CMK (cell line): ENCODE measurements at regions not wholly inside any gene's neighbourhood (a gene's known extent, or its start where the extent isn't known, plus 50 kb on each side); places are given as distances from the start of the nearest gene placed in this dataset.

Experiments
- DNase-seq: peaks from one replicate; pipeline ENCODE4 v3.0.0-alpha.2; 2010; ENCODE audit warnings: low read depth

DNA sequence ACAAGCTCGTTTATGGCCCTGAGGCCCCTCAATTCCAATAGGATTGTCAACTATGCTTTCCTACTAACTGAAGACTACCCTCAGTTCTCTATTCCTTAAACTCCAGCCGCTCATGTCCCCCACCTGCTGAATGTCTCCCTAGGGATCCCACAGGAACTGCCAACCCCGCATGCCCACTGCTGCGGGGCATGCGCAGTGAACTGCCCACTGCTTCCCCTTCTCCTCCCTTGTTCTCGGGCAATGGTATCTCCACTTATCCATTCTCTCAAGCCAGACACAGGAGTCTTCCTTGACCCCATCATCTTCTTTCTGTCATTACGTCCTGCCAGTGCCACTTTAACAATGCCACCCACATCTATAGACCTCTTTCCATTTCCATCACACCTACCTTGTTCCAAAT is 90.0 kb downstream of the FGF18 start:
- no peak for DNase-seq

DNA sequence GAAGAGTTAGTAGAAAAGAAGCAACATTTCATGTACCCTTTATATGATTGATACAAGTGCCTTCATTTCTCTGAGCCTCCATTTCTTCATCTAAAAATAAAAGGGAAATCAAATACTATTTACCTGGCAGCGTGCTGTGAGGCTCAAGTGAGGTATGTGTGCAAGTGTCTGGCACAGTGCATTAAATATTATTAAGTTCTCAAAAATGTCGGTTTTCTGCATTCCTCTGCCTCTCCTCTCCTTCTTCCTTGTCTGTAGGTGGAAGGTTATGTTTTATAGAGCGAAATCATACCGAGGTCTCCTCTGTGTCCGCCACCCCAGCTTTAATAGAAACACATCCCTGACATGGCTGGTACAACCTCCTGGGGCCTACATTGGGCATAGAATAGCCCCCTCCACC is 93.0 kb downstream of the FGF18 start:
- no peak for DNase-seq

DNA sequence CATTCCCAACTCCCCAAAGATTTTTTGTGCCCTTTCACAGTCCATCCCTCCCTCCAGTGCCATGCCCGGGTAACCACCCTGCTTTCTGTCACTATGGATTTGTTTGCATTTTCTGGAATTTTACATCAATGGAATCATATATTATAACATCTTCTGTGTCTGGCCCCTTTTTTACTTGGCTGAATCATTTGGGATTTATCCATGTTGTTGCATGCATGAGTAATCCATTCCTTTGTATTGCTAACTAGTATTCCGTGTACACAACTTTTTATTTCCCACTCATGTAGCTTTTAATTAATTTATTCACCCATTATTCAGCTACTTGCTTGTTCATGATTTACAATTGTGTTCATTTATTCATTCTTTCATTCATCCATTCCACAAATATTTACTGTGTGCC is 94.1 kb downstream of the FGF18 start:
- no peak for DNase-seq

DNA sequence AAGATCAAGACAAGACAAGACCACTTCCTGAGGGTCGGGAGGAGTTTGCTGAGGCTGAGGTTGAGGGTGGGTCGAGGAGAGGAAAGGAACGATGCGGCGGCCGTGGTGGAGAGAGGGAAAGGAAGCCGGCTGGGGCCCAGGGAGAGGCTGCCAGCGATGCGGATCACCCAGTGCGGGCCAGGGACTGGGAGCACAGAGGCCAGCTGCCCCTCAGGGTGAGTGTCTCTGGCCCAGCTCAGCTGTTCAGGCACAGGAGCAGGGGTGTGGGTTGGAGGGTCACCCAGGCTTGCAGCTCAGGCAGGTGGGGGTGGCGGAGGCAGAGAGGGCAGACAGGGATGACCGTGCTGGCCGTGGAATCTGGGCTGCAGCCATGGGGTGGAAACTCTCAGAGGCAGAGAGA is 99.5 kb downstream of the FGF18 start:
- no peak for DNase-seq

DNA sequence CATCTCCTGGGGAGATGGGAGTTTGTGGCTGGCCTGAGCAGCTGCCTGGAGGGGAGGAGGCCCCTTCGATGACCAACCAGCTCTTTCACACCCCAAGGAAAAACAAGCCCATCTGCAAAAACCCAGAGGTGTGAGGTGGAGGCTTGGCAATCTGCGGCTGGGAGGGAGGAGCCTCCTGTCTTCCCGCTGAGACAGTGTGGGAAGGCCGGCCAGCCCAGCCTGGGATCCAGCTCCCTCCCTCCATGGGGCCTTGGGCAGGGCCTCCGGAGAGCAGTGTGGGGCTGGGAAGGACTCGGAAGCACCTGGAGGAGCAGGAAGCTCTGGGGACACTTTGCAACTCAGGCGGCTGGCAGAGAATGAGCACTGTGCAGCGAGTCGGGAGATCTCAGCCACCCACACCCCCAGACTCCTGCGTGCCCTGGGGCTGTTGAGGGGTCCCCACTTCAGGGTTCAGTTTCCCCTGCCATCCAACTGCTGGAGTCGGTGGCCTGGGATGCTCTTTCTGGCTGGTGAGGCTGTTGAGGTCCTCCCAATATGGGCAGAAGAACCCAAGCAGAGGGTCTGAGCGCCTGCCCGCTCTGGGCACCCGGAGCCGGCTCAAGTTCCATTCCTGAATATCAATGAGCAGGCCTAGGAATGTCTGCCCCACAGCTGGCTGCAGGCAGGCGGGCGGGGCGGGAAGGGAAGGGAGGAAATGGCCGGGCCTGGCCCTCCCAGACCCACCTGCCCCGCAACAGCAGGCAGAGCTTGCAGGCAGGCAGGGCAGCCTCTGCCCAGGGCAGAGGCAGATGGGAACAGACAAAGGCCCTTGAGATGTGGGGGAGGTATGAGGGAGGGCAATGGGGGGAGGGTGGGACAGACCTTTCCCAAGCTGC is 101.1 kb downstream of the FGF18 start:
- no peak for DNase-seq

DNA sequence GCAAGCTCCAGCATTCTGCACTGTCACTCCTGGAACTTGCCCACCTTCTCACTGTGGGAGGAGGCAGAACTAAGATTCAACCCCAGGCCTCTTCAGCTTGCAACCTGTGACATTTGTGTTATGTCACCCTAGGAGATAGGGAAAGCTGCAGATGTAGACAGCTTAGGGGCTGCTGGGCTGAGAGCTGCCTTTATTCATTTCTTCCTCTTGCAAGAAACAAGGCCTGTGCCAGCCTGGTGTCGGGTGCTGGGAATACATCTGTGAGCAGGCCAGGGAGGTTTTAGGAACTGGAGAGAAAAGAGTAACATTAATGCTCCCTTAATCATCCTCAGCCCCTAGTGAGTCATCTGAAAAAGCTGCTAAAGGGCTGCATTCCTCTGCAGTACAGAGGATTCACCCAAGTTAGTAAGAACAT is 101.8 kb downstream of the FGF18 start:
- no peak for DNase-seq

DNA sequence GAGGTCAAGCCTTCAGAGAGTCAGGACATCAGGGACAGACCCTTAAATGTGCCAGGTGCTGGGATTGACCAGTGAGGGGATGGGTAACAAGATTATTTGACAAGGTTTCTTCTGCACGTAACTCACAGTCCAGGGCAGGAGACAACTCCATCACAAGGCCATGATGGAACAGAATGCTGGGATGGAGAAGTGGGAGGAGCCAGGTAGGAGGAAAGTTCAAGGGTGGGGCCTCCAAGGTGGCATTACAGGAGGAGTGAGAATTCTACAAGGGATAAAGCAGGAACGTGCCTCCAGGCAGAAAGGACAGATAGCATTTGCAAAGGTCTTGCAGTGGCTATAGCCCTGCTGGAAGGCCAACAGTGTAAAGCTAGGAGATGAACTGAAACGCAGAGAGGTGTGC is 102.2 kb downstream of the FGF18 start:
- DNase-seq: no peak

DNA sequence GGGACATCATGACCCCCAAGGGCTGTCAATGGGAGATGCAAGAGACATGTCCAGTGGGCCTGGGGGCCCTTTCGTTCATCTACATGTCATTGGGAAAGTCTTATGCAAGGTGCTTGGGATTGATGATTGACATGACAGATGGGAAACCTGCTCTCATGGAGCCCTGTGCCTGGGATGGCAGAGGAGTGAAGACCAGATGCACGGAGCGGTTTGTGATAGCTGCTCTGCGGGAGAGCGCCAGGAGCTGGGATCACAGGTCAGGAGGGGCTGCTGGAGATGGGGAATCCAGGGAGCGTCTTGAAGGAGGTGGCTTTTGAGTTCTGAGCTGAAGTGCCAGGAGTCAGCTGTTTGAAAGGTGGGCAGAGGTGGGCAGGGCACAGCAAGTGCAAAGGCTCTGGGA is 104.3 kb downstream of the FGF18 start:
- DNase-seq: no peak

DNA sequence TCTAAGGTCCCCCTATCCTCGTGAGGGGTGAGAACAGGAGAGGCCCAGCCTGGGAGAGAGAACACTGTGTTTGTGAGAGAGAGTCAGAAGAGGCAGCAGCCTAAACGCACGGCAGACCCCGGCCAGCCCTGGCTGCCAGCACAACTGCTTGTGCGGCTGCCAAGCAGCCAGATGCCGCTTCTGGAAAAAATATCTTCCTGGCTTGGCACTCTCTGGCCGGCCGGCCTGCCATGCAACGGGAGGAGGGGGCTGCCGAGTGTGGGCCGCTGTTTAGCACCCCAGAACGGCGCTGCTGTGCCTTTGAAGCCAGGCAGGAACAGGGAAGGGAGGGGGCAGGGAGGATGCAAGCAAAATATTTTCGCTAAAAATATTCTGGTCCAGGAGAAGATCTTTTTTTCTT is 105.0 kb downstream of the FGF18 start:
- no peak for DNase-seq

DNA sequence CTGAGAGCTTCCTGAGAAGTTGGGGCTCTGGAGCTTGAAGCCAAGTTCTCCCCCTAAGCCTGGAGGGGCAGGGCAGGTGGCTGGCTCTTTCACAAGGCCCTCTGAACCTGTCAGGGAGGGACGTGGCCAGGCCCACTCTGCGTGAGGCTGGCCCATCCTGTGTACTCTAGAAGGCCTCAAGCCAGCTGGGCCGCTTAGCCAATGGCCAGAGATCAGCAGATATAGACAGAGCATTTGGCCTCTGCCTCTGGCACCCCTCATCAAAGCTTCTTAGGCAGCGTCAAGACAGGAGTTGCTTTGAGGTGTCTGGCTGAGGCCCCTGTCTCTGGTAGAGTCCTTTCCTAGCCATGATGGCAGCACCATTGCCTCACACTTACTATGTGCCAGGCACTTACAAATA is 105.6 kb downstream of the FGF18 start:
- DNase-seq: no peak

DNA sequence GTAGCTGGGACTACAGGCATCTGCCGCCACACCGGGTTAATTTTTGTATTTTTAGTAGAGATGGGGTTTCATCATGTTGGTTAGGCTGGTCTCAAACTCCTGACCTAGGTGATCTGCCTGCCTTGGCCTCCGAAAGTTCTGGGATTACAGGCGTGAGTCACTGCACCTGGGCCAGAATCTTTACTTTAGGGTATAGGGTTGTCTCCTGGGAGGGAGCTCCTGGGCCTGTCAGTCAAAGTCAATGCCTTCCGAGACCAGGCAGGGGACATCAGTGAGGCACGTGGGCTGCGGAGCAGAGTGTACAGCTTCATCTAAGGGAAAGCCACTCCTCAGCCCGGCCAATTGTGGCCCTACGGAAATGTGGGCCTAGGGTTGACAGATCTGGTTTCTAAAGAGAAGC is 108.6 kb downstream of the FGF18 start:
- no peak for DNase-seq

DNA sequence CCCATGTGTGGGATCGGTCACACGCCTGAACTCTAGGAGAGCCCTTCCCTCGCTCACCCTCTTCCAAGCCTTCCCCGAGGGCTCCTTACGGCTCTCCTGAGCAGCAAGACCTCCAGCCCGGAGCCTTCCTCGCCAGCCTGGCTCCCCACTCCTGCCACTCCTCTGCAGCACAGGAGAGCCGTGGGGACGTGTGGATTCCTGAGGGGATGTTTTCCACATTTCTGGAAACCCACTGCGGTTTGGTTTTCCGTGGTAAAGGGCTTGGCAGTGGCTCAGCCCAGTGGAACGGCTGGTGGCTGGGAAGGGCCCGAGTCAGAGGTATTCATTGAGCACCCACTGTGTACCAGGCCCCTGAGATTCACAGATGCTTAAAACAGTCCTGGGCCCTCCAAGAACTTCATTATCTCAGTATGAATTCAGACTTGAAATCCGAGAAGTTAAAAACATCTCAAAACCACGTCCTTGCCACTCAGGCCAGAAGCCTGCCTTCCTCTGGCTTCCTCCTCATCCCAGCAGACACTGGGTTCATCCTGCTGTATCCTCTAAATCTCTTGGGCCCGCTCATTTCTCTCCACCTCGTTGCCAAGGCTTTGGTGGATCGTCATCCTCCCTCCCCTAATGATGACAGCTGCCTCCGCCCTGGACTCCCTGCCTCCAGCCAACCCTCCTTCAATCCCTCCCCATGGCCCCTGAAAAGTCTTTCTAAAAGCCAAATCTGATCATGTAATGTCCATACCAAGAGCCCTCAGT is 109.6 kb downstream of the FGF18 start:
- DNase-seq: no peak

DNA sequence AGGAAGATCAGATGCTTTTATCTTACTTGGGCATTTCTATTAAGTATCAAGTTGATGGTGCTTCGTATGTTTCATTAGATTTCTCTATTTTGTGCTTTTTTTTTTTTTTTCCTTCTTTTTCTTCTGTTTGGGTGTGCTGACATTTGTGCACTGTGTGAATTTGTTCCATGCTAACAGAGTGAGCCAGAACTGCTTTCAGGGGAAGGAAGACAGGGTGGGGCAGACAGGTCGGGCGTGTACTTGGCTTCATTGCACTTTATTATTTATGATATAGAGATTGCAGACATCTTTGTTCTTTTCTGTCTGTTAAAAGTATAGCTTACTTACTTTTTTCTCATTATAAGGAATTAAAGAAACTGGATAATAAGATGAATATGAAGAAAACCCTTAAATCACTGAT is 112.2 kb downstream of the FGF18 start:
- DNase-seq: no peak

DNA sequence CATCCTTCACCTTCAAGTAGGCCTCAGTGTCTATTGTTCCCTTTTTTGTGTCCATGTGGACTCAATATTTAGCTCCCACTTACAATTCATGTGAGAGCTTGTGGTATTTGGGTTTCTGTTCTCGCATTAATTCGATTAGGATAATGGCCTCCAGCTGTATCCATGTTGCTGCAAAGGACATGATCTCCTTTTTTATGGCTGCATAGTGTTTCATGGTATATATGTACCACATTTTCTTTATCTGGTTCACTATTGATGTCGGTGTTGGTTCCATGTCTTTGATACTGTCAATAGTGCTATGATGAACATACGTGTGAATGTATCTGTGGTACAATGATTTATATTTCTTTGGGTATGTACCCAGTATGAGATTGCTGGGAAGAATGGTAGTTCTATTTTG is 113.7 kb downstream of the FGF18 start:
- DNase-seq: no peak

DNA sequence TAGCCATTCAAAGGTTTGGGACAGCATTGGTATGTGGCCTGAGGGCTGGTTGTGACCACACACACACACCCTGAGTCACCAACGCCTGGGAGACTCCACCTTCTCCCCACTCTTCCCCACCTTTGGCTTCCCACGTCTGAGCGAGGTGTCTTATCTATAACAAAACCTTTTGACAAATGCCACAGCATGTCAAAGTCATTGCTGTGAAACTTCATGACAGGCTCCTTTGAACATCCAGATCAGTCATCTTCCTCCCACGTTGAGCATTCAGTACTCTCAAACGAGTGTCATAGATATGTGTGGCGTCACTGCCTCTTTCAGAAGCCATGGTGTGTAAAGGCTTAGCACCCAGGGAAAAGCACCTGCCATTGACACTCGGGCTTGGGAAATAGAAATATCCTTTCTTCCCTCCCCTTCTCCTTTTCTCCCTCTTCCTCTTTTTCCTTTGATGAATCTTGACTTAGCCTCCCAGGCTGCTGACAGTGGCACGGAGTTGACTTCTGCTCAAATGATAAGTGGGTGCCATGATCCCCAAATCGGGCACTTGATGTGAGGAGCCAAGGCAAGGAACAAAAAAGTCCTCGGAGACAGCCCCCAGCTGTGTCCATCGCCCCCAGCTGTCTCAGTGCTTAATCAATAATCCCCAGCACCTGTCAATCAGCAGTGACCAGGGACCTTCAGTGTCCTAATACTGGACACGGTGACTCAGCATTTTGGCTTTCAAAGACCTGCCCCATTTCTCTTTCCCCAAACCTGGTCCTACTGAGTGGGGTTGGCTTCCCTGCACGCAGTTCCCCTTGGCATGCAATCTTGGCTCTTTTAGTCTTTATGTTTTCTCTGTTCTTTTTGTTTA is 114.8 kb downstream of the FGF18 start:
- DNase-seq: no peak

DNA sequence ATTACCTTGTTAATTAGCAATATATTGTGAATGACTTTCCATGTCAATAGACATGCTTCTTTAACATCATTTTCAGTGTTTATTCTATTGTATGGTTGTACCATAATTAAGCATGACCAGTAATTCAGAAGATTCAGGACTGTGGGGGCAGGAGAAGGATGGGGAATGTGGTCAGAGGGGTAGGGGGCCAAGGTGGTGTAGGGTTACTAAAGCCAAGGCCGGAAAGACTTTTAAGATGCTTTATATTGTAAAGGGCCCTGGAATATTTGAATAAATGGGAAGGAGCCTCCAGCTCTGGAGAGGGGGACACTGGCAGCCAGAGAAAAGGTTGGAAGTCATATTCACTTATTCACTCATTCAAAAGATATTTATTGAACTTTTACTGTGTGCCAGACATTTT is 115.7 kb downstream of the FGF18 start:
- no peak for DNase-seq

DNA sequence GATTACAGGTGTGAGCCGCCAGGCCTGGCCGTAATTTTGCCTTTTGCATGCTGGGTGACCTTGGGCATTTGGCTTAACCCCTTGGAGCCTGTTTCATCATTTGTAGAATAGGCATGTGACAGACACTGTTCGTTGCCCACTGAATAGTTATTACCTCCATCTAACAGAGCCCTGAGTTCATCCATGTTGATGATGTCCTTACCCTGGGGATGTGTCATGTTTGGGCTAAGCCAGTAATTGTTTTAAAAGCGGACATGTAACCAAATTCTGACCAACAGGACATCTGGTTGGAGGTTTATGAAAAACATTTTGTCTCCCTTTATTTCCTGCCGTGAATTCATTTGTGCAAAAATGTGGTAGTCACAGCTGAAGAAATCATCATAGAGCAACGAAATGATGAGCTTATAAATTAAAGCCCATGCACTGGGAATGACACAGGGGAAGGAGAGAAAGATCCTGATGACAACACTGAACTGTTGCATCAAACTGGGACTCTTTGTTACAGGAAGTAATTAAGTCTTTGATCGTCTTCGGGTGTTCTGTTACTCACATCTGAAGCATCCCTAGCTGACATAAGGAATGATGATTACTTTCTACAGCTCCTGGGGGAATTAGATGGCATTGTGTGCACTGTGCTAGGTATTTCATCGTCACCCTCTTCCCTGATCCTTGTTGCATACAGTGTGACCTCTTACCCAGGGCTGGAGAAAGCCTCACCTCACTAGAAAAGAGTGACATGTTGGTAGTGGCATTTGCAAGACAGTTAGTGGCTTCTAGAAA is 117.8 kb downstream of the FGF18 start:
- no peak for DNase-seq

DNA sequence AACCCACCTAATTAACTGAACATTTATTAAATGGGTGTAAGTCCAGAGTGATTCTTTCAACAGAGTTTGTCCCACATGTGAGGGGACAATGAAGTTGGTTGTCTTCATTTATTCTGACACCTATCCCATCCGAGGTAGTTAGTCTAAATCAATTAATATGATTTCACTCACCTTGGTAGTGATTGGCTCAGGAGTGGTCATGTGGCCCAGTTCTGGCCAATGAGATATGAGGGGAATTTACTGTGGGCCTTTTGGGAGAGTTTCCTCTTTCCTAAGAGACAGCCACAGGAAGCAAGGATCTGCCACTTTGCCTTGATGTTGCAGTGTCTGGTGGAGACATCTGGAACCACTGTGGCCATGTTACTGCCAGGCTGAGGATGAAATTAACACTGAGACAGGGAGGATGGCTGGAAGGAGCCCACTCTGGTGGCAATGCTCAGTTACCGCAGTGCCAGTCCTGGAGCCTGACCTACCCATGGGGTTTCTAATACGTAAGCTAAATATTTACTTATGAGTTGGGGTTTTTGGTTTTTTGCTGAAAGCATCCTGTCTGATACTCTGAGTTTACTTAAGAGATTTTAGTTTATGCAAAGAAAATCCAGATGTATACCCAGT is 118.6 kb downstream of the FGF18 start:
- DNase-seq: no peak

DNA sequence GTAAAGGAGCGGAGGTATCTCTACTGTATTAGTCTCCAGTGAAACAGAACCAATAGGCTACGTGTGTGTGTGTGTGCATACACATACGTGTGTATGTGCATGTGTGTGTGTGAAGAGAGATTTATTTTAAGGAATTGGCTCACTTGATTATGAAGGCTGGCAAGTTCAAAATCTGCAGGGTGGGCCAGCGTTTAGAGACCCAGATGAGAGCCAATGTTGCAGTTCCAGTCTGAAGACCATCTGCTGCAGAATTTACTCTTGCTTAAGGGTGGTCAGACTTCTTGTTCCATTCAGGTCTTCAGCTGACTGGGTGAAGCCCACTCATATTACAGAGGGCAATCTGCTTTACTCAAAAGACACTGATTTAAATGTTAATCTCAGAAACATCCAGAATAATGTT is 119.2 kb downstream of the FGF18 start:
- DNase-seq: no peak

DNA sequence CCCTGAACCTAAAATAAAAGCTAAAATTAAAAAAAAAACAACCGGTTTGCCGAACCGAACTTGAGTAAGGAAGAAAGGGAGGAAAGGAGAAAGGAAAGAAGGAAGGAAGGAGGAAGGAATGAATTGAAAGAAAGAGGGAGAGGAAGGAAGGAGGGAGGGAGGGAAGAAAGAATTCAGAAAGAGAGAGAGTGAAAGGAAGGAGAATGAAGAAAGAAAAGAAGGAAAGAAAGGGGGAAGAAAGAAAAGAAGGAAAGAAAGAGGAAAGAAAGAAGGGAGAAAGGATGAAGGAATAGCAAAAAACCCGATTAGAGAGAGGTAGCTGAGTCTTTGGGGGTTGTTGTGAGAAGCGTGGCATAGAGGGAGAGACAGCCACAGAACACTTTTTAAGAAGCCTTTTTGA is 121.4 kb downstream of the FGF18 start:
- no peak for DNase-seq

DNA sequence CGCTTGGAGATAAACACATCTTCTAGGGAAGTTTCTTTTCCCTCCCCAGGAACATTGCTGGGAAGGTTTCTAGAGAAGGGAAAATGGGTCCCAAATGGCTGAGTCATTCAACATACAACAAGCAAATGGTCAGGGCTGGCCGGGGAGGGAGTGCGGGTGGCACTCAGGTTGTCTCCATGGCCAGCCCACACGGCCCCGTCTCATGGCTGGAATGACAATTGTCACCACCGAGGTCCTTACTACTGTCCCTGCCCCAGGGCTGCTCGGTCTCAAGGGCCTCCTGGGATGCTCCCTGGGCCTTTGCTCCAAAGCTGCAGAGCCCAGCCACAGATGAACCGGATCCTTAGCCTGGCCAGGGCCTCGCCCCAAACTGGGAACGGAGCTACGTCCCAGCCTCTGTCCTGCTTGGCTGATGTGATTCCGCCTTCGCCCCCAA is 121.9 kb downstream of the FGF18 start:
- DNase-seq: no peak
